Activated CD4-positive, alpha-beta T cell treated with anti-CD3 and anti-CD28 coated beads for 48 hours (primary cell): ENCODE measurements at regions not wholly inside any gene's neighbourhood (a gene's known extent, or its start where the extent isn't known, plus 50 kb on each side); places are given as distances from the start of the nearest gene placed in this dataset.
"Not testable (repeated sequence)": the region's sequence is repeated elsewhere in the genome, so short reads cannot be mapped to it uniquely, and the experiment has no call there.

ENCODE experiments used
- DNase-seq: peaks from one replicate; pipeline ENCODE4 v3.0.0-alpha.2; 2020

GRCh38 chr6:55064711-55065420 lies 109.4 kb upstream of the HCRTR2 start:
- no peak for DNase-seq

- no peak for DNase-seq
These were observed 105.1 kb upstream of the HCRTR2 start for GRCh38 chr6:55069132-55069781.

GRCh38 chr6:55082021-55082420 lies 92.3 kb upstream of the HCRTR2 start:
- no peak for DNase-seq

- DNase-seq = not testable (repeated sequence)
These were observed 86.3 kb upstream of the HCRTR2 start for GRCh38 chr6:55088011-55088410.

- no peak for DNase-seq
These were observed 85.4 kb upstream of the HCRTR2 start for GRCh38 chr6:55088902-55089301.

- DNase-seq = no peak
These were observed 85.0 kb upstream of the HCRTR2 start for GRCh38 chr6:55089325-55089724.

- no peak for DNase-seq
These were observed 73.6 kb upstream of the HCRTR2 start for GRCh38 chr6:55100686-55101085.

- DNase-seq = no peak
These were observed 73.2 kb upstream of the HCRTR2 start for GRCh38 chr6:55101157-55101556.

GRCh38 chr6:55108134-55109130 lies 65.9 kb upstream of the HCRTR2 start:
- DNase-seq = no peak

GRCh38 chr6:55117267-55117666 lies 57.0 kb upstream of the HCRTR2 start:
- no peak for DNase-seq

GRCh38 chr6:55124241-55124640 lies 50.1 kb upstream of the HCRTR2 start:
- not testable (repeated sequence) for DNase-seq
